CD14-positive monocyte (primary cell): ENCODE measurements at regions not wholly inside any gene's neighbourhood (a gene's known extent, or its start where the extent isn't known, plus 50 kb on each side); places are given as distances from the start of the nearest gene placed in this dataset.

Source experiments
- DNase-seq, 3 donors: peaks; one replicate each; pipeline ENCODE4 v3.0.0-alpha.2; 2011 to 2022
- H2AFZ ChIP-seq: 2 replicates; pipeline ENCODE4 v1.6.0; 2012; ENCODE audit warnings: mild to moderate bottlenecking, low read depth, low read length, inconsistent platforms; ENCODE audit not compliant: insufficient read depth, poor library complexity, severe bottlenecking
- H3K27ac ChIP-seq, 2 donors: 1 replicate in 1 of 2; 2 replicates in 1 of 2; pipeline ENCODE4 v1.5.1; 2012 to 2013; ENCODE audit warnings: low read length in 2 of 2, control low read depth in 1 of 2, inconsistent platforms in 1 of 2, low read depth in 1 of 2, mild to moderate bottlenecking in 1 of 2
- H3K27me3 ChIP-seq, 2 donors: one replicate each; pipeline versions ENCODE4 v1.6.0 to v1.6.1; 2011 to 2013; ENCODE audit warnings: low read length in 2 of 2; ENCODE audit not compliant: control insufficient read depth in 2 of 2, insufficient read depth in 2 of 2
- H3K36me3 ChIP-seq, 2 donors: replicated peaks in 1 of 2; 1 replicate in 1 of 2; 2 replicates in 1 of 2; pipeline versions ENCODE4 v1.5.1 to v1.6.1; 2012 to 2013; ENCODE audit warnings: low read length in 2 of 2, control low read depth in 1 of 2, inconsistent platforms in 1 of 2, mild to moderate bottlenecking in 1 of 2; ENCODE audit not compliant: insufficient read depth in 2 of 2, control insufficient read depth in 1 of 2
- H3K4me1 ChIP-seq, 2 donors: 1 replicate in 1 of 2; 2 replicates in 1 of 2; pipeline versions ENCODE4 v1.5.1 to v1.6.1; 2012 to 2013; ENCODE audit warnings: low read length in 2 of 2, control low read depth in 1 of 2, inconsistent platforms in 1 of 2, mild to moderate bottlenecking in 1 of 2, moderate library complexity in 1 of 2; ENCODE audit not compliant: insufficient read depth in 2 of 2, control insufficient read depth in 1 of 2
- H3K4me2 ChIP-seq: replicated peaks from 2 replicates; pipeline ENCODE3; 2012; ENCODE audit warnings: low read length, moderate library complexity, mild to moderate bottlenecking; ENCODE audit not compliant: poor library complexity, severe bottlenecking; ENCODE audit errors: extremely low read depth
- H3K4me3 ChIP-seq, 3 experiments: fragments of 200-600 bp in 1 of 3; sonication (generic) in 1 of 3; replicated peaks in 1 of 3; 1 replicate in 2 of 3; 2 replicates in 1 of 3; pipeline ENCODE4 v1.5.1; 2011 to 2013; ENCODE audit warnings: low read length in 3 of 3, mild to moderate bottlenecking in 3 of 3, control low read depth in 2 of 3, low read depth in 2 of 3, inconsistent platforms in 1 of 3, moderate library complexity in 1 of 3
- H3K79me2 ChIP-seq: 2 replicates; pipeline ENCODE4 v1.6.0; 2012; ENCODE audit warnings: mild to moderate bottlenecking, control low read depth, inconsistent platforms, low read length, moderate library complexity; ENCODE audit not compliant: insufficient read depth
- H3K9ac ChIP-seq: 2 replicates; pipeline ENCODE4 v1.6.0; 2017; ENCODE audit warnings: low read length, mild to moderate bottlenecking; ENCODE audit not compliant: insufficient read depth, poor library complexity, severe bottlenecking
- H3K9me3 ChIP-seq, 2 donors: replicated peaks in 1 of 2; 1 replicate in 1 of 2; 2 replicates in 1 of 2; pipeline versions ENCODE4 v1.5.1 to v1.6.1; 2012 to 2013; ENCODE audit warnings: low read length in 2 of 2, control low read depth in 1 of 2; ENCODE audit not compliant: control insufficient read depth in 1 of 2, insufficient read depth in 1 of 2
- H4K20me1 ChIP-seq: 2 replicates; pipeline ENCODE4 v1.6.0; 2012; ENCODE audit warnings: mild to moderate bottlenecking, low read length, control low read depth, moderate library complexity; ENCODE audit not compliant: insufficient read depth
- H3K27ac Mint-ChIP-seq, 7 donors: one replicate each; pipeline ENCODE4 v1.8.0; 2020; ENCODE audit warnings: mild to moderate bottlenecking in 7 of 7, mixed read lengths in 7 of 7, moderate library complexity in 6 of 7, inconsistent platforms in 2 of 7
- H3K27me3 Mint-ChIP-seq, 3 donors: one replicate each; pipeline ENCODE4 v1.8.0; 2021 to 2022; ENCODE audit warnings: low read depth in 3 of 3, mild to moderate bottlenecking in 3 of 3, mixed read lengths in 3 of 3, moderate library complexity in 3 of 3, inconsistent platforms in 1 of 3
- H3K36me3 Mint-ChIP-seq, 2 donors: one replicate each; pipeline ENCODE4 v1.8.0; 2020; ENCODE audit warnings: mixed read lengths in 2 of 2, inconsistent platforms in 1 of 2, mild to moderate bottlenecking in 1 of 2
- H3K4me1 Mint-ChIP-seq: one replicate; pipeline ENCODE4 v1.8.0; 2020; ENCODE audit warnings: mild to moderate bottlenecking, mixed read lengths
- H3K4me3 Mint-ChIP-seq, 2 donors: one replicate each; pipeline ENCODE4 v1.8.0; 2020; ENCODE audit warnings: mild to moderate bottlenecking in 2 of 2, mixed read lengths in 2 of 2, moderate library complexity in 1 of 2
- H3K9me3 Mint-ChIP-seq, 7 donors: one replicate each; pipeline ENCODE4 v1.8.0; 2020 to 2022; ENCODE audit warnings: mixed read lengths in 7 of 7, mild to moderate bottlenecking in 6 of 7, moderate library complexity in 6 of 7, inconsistent platforms in 2 of 7
- WGBS: methylation state at CpG from one replicate; pipeline ENCODE4 v1.1.5; 2013; ENCODE audit warnings: missing lambda C conversion rate; ENCODE audit not compliant: insufficient coverage; 5-methylcytosine and 5-hydroxymethylcytosine counted together
- intact Hi-C, 2 donors: fragments of 100-400 bp; cut with micrococcal nuclease; formaldehyde crosslinking; loops; one replicate each; pipeline versions ENCODE4 v1.15.0 to v1.15.1; 2023
- TF ChIP-seq, protein P1 (sequence below): fragments of 200-600 bp; IDR thresholded peaks from one replicate; pipeline ENCODE4 v1.8.0; 2022; ENCODE audit warnings: antibody characterized with exemption, mild to moderate bottlenecking

- intact Hi-C loops, result no loop called here
- WGBS, result 100% methylated on average over 1 of the region's 1 CpG
- H3K9ac ChIP-seq, result no peak overlapping the region
- H4K20me1 ChIP-seq, result no peaks in the 10 kb centered on the region
- no peak overlapping the region for H3K4me3 ChIP-seq
- no peak overlapping the region for H3K27ac ChIP-seq
- no peaks in the 10 kb centered on the region for H3K36me3 Mint-ChIP-seq
- H3K27me3 ChIP-seq, result no peaks in the 10 kb centered on the region
- H2AFZ ChIP-seq, result no peak overlapping the region
- TF ChIP-seq, protein P1, sequence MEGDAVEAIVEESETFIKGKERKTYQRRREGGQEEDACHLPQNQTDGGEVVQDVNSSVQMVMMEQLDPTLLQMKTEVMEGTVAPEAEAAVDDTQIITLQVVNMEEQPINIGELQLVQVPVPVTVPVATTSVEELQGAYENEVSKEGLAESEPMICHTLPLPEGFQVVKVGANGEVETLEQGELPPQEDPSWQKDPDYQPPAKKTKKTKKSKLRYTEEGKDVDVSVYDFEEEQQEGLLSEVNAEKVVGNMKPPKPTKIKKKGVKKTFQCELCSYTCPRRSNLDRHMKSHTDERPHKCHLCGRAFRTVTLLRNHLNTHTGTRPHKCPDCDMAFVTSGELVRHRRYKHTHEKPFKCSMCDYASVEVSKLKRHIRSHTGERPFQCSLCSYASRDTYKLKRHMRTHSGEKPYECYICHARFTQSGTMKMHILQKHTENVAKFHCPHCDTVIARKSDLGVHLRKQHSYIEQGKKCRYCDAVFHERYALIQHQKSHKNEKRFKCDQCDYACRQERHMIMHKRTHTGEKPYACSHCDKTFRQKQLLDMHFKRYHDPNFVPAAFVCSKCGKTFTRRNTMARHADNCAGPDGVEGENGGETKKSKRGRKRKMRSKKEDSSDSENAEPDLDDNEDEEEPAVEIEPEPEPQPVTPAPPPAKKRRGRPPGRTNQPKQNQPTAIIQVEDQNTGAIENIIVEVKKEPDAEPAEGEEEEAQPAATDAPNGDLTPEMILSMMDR, result no peak
- no peaks in the 10 kb centered on the region for H3K4me1 ChIP-seq
- H3K4me2 ChIP-seq, result no peak overlapping the region
- peaks cover 6 to 9% of the 10 kb centered on the region in 2 donors for H3K9me3 ChIP-seq
- peaks cover 0 to 8% (median 2%) of the 10 kb centered on the region in 7 donors for H3K9me3 Mint-ChIP-seq
- no peaks in the 10 kb centered on the region for H3K4me1 Mint-ChIP-seq
- H3K79me2 ChIP-seq, result no peaks in the 10 kb centered on the region
- peaks cover 0 to 2% (median 1%) of the 10 kb centered on the region in 3 donors for H3K27me3 Mint-ChIP-seq
- no peak for DNase-seq
- no peak overlapping the region for H3K27ac Mint-ChIP-seq
- no peak overlapping the region for H3K4me3 Mint-ChIP-seq
- no peaks in the 10 kb centered on the region for H3K36me3 ChIP-seq
These were observed 417.8 kb upstream of the CTNND2 start for GRCh38 chr5:12322042-12322441.

DNA sequence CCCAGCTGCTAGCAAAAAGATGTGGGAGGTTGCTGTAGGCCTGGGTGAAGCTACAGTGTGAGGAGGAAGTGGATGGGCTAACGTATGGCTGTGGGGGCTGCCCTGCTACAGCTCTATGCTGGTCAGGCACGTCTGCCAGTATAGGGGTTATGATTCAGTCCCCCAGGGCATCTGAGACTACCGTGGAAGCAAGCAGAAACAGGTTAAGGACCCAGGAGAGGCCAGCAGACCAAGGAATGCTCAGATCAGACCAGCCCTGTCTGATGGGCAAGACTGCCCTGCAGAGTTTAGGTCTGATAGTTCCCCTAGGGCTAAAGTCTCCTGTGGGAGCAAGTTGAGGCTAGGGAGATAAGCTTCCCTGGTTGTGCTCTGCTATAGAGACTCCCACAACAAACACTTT lies 416.1 kb upstream of the CTNND2 start:
- H3K9ac ChIP-seq, result no peak overlapping the region
- H3K27ac Mint-ChIP-seq, result no peak overlapping the region
- H3K4me3 Mint-ChIP-seq, result no peak overlapping the region
- no peaks in the 10 kb centered on the region for H4K20me1 ChIP-seq
- intact Hi-C loops, result no loop called here
- H3K9me3 Mint-ChIP-seq, result peaks cover 0 to 8% (median 1%) of the 10 kb centered on the region in 7 donors
- H2AFZ ChIP-seq, result no peak overlapping the region
- H3K4me3 ChIP-seq, result no peak overlapping the region
- DNase-seq, result no peak
- no peaks in the 10 kb centered on the region for H3K36me3 Mint-ChIP-seq
- peaks cover 0 to 2% (median 1%) of the 10 kb centered on the region in 3 donors for H3K27me3 Mint-ChIP-seq
- no peak overlapping the region for H3K4me2 ChIP-seq
- H3K4me1 Mint-ChIP-seq, result no peaks in the 10 kb centered on the region
- peaks cover 6 to 9% of the 10 kb centered on the region in 2 donors for H3K9me3 ChIP-seq
- 81% methylated on average over 3 of the region's 3 CpGs for WGBS
- H3K27me3 ChIP-seq, result no peaks in the 10 kb centered on the region
- H3K27ac ChIP-seq, result no peak overlapping the region
- no peaks in the 10 kb centered on the region for H3K4me1 ChIP-seq
- no peaks in the 10 kb centered on the region for H3K36me3 ChIP-seq
- H3K79me2 ChIP-seq, result no peaks in the 10 kb centered on the region
- TF ChIP-seq, protein P1, result no peak
